Kidney epithelial cell (primary cell): ENCODE measurements at regions not wholly inside any gene's neighbourhood (a gene's known extent, or its start where the extent isn't known, plus 50 kb on each side); places are given as distances from the start of the nearest gene placed in this dataset.

Experiments used
- DNase-seq: peaks from one replicate; pipeline ENCODE4 v3.0.0-alpha.2; 2010; ENCODE audit warnings: low read depth
- H3K27me3 ChIP-seq: 2 replicates; pipeline ENCODE4 v1.6.0; 2011; ENCODE audit warnings: low read length; ENCODE audit not compliant: control insufficient read depth, insufficient read depth
- H3K36me3 ChIP-seq: 2 replicates; pipeline ENCODE4 v1.5.1; 2011; ENCODE audit warnings: low read length; ENCODE audit not compliant: control insufficient read depth, insufficient read depth
- H3K4me3 ChIP-seq: 2 replicates; pipeline ENCODE4 v1.5.1; 2011; ENCODE audit warnings: low read depth, mild to moderate bottlenecking, control low read depth, low read length
- TF ChIP-seq, protein P1 (sequence below): IDR thresholded peaks from 2 replicates; pipeline ENCODE4 v1.5.1; 2011; ENCODE audit warnings: mild to moderate bottlenecking, moderate library complexity, low read length, control low read depth, inconsistent platforms; ENCODE audit not compliant: insufficient read depth, poor library complexity, severe bottlenecking

DNA sequence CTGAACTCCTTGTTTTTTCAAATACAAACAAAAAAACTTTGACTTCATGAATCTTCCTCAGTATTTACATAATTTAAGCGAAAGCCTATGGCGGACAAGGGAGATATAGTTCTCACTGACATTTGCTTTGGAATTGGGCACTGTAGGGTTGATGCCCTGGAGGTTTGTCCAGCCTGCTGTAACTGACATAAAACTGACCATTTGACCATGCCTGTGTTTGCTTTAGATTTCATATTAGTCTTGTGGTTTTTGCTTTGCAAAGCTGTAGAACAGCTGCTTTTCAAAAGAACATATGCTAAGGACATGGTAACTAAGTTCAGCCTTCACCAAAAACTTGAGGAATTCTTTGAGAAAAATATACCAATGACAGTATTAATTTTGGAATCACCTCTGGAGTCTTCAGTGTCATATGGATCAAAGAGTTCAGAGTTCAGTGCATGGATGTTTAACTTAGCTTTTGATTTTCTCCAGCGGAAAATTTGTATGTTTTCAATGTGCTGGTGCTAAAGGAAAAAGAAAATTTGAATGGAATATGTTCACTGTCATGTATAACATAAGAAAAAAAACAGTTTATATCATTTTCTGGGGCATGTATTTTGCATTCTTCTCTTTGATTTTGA, 1013.1 kb downstream of the NR2F1-AS1 start:
- Histone ChIP-seq H3K27me3 (no peaks in the 10 kb centered on the region), H3K36me3 (no peaks in the 10 kb centered on the region), H3K4me3 (no peak overlapping the region)
- TF ChIP-seq, protein P1, sequence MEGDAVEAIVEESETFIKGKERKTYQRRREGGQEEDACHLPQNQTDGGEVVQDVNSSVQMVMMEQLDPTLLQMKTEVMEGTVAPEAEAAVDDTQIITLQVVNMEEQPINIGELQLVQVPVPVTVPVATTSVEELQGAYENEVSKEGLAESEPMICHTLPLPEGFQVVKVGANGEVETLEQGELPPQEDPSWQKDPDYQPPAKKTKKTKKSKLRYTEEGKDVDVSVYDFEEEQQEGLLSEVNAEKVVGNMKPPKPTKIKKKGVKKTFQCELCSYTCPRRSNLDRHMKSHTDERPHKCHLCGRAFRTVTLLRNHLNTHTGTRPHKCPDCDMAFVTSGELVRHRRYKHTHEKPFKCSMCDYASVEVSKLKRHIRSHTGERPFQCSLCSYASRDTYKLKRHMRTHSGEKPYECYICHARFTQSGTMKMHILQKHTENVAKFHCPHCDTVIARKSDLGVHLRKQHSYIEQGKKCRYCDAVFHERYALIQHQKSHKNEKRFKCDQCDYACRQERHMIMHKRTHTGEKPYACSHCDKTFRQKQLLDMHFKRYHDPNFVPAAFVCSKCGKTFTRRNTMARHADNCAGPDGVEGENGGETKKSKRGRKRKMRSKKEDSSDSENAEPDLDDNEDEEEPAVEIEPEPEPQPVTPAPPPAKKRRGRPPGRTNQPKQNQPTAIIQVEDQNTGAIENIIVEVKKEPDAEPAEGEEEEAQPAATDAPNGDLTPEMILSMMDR, result no peak
- DNase-seq, result no peak

DNA sequence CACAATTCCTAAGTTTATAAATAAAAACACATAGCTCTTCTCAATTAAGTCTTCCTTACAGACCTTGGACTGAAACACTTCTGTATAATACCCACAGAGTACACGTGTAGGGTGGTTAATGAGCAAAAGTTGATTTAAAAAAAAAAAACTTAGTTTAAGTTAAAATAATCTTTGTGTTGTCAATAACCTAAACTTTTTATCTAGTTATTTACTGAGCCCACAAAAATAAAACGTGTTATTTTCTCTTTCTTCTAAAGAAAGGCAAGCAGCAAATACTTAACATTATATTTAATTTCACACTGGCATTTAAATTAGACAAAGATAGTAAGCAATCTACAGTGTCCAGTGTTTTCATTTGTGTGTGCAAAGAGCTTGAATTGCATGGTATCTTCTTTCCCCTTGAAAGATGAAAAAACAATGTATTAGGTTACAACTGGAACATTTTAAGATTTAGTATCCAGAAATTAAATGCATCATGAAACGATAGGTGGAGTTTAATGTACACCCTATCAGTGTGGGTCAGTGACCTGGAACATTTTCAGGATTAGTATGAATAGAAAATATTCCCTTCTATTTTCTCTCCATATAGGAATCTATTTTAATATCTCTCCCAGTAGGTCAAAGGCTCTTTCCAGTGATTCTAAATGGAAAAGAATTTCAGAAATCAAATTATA, 1014.8 kb downstream of the NR2F1-AS1 start:
- H3K4me3 ChIP-seq, result no peak overlapping the region
- no peaks in the 10 kb centered on the region for H3K36me3 ChIP-seq
- TF ChIP-seq, protein P1, result no peak
- no peaks in the 10 kb centered on the region for H3K27me3 ChIP-seq
- DNase-seq, result no peak

DNA sequence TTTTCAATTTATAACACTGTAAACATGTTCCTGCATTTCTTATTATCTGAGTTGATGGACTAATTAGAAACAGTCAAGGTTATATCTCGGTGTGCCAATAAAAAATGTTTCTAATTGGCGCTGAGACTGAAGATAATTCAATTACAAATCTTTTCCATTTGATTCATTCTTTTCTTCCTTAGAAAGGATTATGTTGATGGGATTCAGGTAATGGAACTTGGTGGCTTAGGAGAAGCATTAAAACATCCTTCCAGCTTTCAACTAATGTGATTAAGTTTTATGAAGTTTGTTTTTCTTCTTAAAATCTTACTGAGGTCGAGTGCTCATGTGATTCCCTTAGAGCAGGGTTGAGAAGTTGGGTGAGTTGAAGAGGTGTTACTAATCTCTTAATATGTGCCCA, 1015.3 kb downstream of the NR2F1-AS1 start:
- no peak for DNase-seq
- Histone ChIP-seq H3K4me3 (no peak overlapping the region), H3K27me3 (no peaks in the 10 kb centered on the region), H3K36me3 (no peaks in the 10 kb centered on the region)
- TF ChIP-seq, protein P1, result no peak

DNA sequence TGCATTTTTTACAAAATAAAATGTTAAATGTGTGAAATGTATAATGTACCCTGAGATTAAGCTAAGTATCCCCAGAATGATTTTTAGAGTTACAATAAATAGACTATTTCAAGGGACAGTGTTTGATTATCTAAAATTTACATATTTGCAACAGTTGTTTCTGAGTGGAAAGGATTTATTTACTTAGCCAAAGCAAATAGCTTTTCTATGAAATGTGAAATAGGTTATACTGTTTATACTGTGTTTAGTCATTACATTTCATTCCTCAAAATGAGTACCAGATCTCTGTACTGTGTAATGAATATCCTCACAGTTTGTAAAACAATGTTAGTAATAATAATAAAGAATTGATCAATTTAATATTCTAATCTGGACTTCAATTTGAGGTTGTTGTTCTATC, 1019.0 kb downstream of the NR2F1-AS1 start:
- DNase-seq, result no peak
- TF ChIP-seq, protein P1, result no peak
- no peaks in the 10 kb centered on the region for H3K36me3 ChIP-seq
- H3K27me3 ChIP-seq, result no peaks in the 10 kb centered on the region
- no peak overlapping the region for H3K4me3 ChIP-seq

DNA sequence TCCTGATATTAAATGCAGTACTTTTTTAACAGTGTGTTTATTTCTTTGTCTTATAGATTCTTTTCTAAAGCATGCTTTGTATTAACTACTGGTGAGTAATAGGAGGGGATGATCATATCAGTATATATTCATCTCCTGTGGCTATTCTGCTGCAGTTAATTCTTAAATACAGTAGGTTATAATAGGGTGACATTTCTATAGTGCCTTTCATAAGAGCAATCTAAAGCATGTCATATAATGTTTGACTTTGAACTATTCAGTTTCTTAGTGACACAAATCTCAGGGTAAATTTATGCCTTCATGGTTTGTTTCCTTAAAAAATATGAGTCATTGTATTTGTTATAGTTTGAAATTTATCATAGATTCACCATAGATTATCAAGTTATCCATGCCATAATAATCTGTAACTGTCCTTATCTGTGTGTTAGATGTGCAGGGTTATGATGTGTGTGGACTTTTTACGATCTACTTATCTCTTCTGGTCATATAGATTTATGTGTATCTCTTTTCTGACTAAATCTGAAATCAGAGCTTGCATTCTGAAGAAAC, 1019.5 kb downstream of the NR2F1-AS1 start:
- H3K36me3 ChIP-seq, result no peaks in the 10 kb centered on the region
- no peaks in the 10 kb centered on the region for H3K27me3 ChIP-seq
- no peak for DNase-seq
- TF ChIP-seq, protein P1, result no peak
- H3K4me3 ChIP-seq, result no peak overlapping the region
